WTC11 (cell line): ENCODE measurements at regions not wholly inside any gene's neighbourhood (a gene's known extent, or its start where the extent isn't known, plus 50 kb on each side); places are given as distances from the start of the nearest gene placed in this dataset.

ENCODE experiments used
- ATAC-seq: fragments of 200-7000 bp; cut with Tn5 transposase; 2 replicates; pipeline ENCODE4 v1.10.0; 2021; ENCODE audit warnings: mild to moderate bottlenecking, moderate library complexity
- CTCF ChIA-PET: fragments of 300-600 bp; sonication (Branson Sonifier 250); formaldehyde crosslinking; loops from one replicate; lab custom pipeline; 2021; ENCODE audit warnings: antibody characterized with exemption; lab: Charles Lee
- POLR2A ChIA-PET: fragments of 350-600 bp; sonication (Branson Sonifier 250); formaldehyde crosslinking; loops from one replicate; lab custom pipeline; 2021; ENCODE audit warnings: antibody characterized with exemption; lab: Charles Lee
- DNase-seq: peaks from one replicate; pipeline ENCODE4 v3.0.0; 2021; ENCODE audit warnings: low spot score
- H3K27ac Mint-ChIP-seq: 2 replicates; pipeline ENCODE4 v1.8.0; 2021; ENCODE audit warnings: mixed read lengths
- H3K27me3 Mint-ChIP-seq: 2 replicates; pipeline ENCODE4 v1.8.0; 2021; ENCODE audit warnings: low read depth, mild to moderate bottlenecking, moderate library complexity, mixed read lengths
- H3K36me3 Mint-ChIP-seq: 2 replicates; pipeline ENCODE4 v1.8.0; 2021; ENCODE audit warnings: mixed read lengths
- H3K4me1 Mint-ChIP-seq: 2 replicates; pipeline ENCODE4 v1.8.0; 2022; ENCODE audit warnings: mixed read lengths
- H3K4me3 Mint-ChIP-seq: 2 replicates; pipeline ENCODE4 v1.8.0; 2021; ENCODE audit warnings: mild to moderate bottlenecking, moderate library complexity, mixed read lengths
- H3K9me3 Mint-ChIP-seq: 2 replicates; pipeline ENCODE4 v1.8.0; 2021; ENCODE audit warnings: mixed read lengths
- CBFB ChIP-seq: sonication (generic); formaldehyde crosslinking; IDR thresholded peaks from 2 replicates; pipeline ENCODE4 v1.8.1; 2022; ENCODE audit warnings: mild to moderate bottlenecking, low read depth, missing genetic modification reagents
- ELF4 ChIP-seq: sonication (generic); formaldehyde crosslinking; IDR thresholded peaks from 2 replicates; pipeline ENCODE4 v1.8.1; 2022; ENCODE audit warnings: low read depth, mild to moderate bottlenecking, moderate library complexity, missing genetic modification reagents
- MYBL2 ChIP-seq: sonication (generic); formaldehyde crosslinking; IDR thresholded peaks from 2 replicates; pipeline ENCODE4 v1.8.1; 2023; ENCODE audit warnings: mild to moderate bottlenecking, moderate library complexity, missing genetic modification reagents
- NR3C1 ChIP-seq: sonication (generic); formaldehyde crosslinking; conservative IDR thresholded peaks from 2 replicates; pipeline ENCODE4 v1.8.1; 2023; ENCODE audit warnings: low read depth, mild to moderate bottlenecking, missing genetic modification reagents
- OVOL2 ChIP-seq: fragments of 250-450 bp; sonication (Bioruptor Pico); IDR thresholded peaks from 2 replicates; pipeline ENCODE4 v1.9.0; 2021; ENCODE audit warnings: mild to moderate bottlenecking, borderline replicate concordance
- SOX15 ChIP-seq: fragments of 250-450 bp; sonication (Bioruptor Pico); IDR thresholded peaks from 2 replicates; pipeline ENCODE4 v1.9.0; 2021; ENCODE audit warnings: mild to moderate bottlenecking
- ZBTB21 ChIP-seq: sonication (generic); formaldehyde crosslinking; IDR thresholded peaks from 2 replicates; pipeline ENCODE4 v1.8.1; 2023; ENCODE audit warnings: mild to moderate bottlenecking, missing genetic modification reagents, borderline replicate concordance
- ZNF138 ChIP-seq: sonication (generic); formaldehyde crosslinking; conservative IDR thresholded peaks from 2 replicates; pipeline ENCODE4 v1.8.1; 2022; ENCODE audit warnings: mild to moderate bottlenecking, moderate library complexity, missing genetic modification reagents
- ZNF396 ChIP-seq: fragments of 250-450 bp; sonication (Bioruptor Pico); IDR thresholded peaks from 2 replicates; pipeline ENCODE4 v1.8.0; 2021; ENCODE audit warnings: mild to moderate bottlenecking, moderate library complexity, borderline replicate concordance
- ZNF671 ChIP-seq: fragments of 250-450 bp; sonication (Bioruptor Pico); IDR thresholded peaks from 2 replicates; pipeline ENCODE4 v1.8.0; 2021; ENCODE audit warnings: mild to moderate bottlenecking
- TF ChIP-seq, protein P1 (sequence below): fragments of 250-450 bp; sonication (Bioruptor Pico); IDR thresholded peaks from 2 replicates; pipeline ENCODE4 v1.9.0; 2021; ENCODE audit warnings: mild to moderate bottlenecking
- TF ChIP-seq, protein P2 (sequence below): sonication (generic); formaldehyde crosslinking; IDR thresholded peaks from 2 replicates; pipeline ENCODE4 v1.8.1; 2023; ENCODE audit warnings: mild to moderate bottlenecking, missing genetic modification reagents, moderate library complexity
- TF ChIP-seq, protein P3 (sequence below): sonication (generic); formaldehyde crosslinking; IDR thresholded peaks from 2 replicates; pipeline ENCODE4 v1.8.1; 2022; ENCODE audit warnings: low read depth, mild to moderate bottlenecking, moderate library complexity, missing genetic modification reagents, borderline replicate concordance
- TF ChIP-seq, protein P4 (sequence below): sonication (generic); formaldehyde crosslinking; IDR thresholded peaks from 2 replicates; pipeline ENCODE4 v1.8.1; 2023; ENCODE audit warnings: mild to moderate bottlenecking, missing genetic modification reagents, moderate library complexity
- TF ChIP-seq, protein P5 (sequence below): sonication (generic); formaldehyde crosslinking; IDR thresholded peaks from 2 replicates; pipeline ENCODE4 v1.8.0; 2023; ENCODE audit warnings: missing genetic modification reagents
- TF ChIP-seq, protein P6 (sequence below): sonication (generic); formaldehyde crosslinking; IDR thresholded peaks from 2 replicates; pipeline ENCODE4 v1.8.0; 2022; ENCODE audit warnings: mild to moderate bottlenecking, missing genetic modification reagents
- TF ChIP-seq, protein P7 (sequence below): fragments of 250-450 bp; sonication (Bioruptor Pico); IDR thresholded peaks from 2 replicates; pipeline ENCODE4 v1.8.0; 2021; ENCODE audit warnings: mild to moderate bottlenecking

DNA sequence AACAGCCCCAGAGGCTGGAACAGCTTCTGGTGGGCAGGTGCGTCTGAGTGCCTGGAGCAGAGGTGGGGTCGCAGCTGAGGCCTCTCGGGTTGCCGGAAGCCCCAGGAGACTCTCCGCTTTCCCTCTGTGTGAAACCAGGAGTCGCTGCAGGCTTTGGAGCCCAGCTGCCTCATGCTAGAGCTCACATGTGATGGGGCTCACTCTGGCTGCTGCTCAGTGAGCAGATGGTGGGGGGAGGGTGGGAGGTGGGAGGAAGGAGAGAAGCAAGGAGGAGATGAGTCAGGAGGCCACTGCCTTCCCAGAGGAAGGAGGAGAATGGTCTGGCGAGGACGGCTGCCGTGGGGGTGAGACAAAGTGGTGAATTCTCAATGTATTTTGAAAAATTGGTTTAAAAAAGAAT, 290.1 kb upstream of the CHRNA7 start:
- Mint-ChIP-seq H3K4me3 (no peak overlapping the region), H3K4me1 (peaks cover 11% of the 10 kb centered on the region), H3K27me3 (no peaks in the 10 kb centered on the region), H3K27ac (no peak overlapping the region), H3K9me3 (peaks cover 19% of the 10 kb centered on the region), H3K36me3 (peaks cover 14% of the 10 kb centered on the region)
- DNase-seq (peak; percentile 60), ATAC-seq (peak; percentile 94)
- CTCF ChIA-PET, result interaction anchor here (0.6 to 1.7 kb wide), 8 partner anchors 18 to 289 kb away, joined by 3 to 7 read pairs (median 4); no protein-coding TSS in a partner anchor
- no peak for TF ChIP-seq CBFB (CRISPR knock-in tag)
- TF ChIP-seq, protein P1, sequence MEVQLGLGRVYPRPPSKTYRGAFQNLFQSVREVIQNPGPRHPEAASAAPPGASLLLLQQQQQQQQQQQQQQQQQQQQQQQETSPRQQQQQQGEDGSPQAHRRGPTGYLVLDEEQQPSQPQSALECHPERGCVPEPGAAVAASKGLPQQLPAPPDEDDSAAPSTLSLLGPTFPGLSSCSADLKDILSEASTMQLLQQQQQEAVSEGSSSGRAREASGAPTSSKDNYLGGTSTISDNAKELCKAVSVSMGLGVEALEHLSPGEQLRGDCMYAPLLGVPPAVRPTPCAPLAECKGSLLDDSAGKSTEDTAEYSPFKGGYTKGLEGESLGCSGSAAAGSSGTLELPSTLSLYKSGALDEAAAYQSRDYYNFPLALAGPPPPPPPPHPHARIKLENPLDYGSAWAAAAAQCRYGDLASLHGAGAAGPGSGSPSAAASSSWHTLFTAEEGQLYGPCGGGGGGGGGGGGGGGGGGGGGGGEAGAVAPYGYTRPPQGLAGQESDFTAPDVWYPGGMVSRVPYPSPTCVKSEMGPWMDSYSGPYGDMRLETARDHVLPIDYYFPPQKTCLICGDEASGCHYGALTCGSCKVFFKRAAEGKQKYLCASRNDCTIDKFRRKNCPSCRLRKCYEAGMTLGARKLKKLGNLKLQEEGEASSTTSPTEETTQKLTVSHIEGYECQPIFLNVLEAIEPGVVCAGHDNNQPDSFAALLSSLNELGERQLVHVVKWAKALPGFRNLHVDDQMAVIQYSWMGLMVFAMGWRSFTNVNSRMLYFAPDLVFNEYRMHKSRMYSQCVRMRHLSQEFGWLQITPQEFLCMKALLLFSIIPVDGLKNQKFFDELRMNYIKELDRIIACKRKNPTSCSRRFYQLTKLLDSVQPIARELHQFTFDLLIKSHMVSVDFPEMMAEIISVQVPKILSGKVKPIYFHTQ (CRISPR knock-in tag), result no peak
- TF ChIP-seq, protein P2, sequence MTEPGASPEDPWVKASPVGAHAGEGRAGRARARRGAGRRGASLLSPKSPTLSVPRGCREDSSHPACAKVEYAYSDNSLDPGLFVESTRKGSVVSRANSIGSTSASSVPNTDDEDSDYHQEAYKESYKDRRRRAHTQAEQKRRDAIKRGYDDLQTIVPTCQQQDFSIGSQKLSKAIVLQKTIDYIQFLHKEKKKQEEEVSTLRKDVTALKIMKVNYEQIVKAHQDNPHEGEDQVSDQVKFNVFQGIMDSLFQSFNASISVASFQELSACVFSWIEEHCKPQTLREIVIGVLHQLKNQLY (CRISPR knock-in tag), result no peak
- TF ChIP-seq SOX15, result no peak
- TF ChIP-seq ZNF396 (CRISPR knock-in tag), result no peak
- no peak for TF ChIP-seq ZNF671 (CRISPR knock-in tag)
- TF ChIP-seq, protein P3, sequence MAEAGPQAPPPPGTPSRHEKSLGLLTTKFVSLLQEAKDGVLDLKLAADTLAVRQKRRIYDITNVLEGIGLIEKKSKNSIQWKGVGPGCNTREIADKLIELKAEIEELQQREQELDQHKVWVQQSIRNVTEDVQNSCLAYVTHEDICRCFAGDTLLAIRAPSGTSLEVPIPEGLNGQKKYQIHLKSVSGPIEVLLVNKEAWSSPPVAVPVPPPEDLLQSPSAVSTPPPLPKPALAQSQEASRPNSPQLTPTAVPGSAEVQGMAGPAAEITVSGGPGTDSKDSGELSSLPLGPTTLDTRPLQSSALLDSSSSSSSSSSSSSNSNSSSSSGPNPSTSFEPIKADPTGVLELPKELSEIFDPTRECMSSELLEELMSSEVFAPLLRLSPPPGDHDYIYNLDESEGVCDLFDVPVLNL (CRISPR knock-in tag), result no peak
- POLR2A ChIA-PET, result interaction anchor here (0.6 to 0.7 kb wide), 2 partner anchors 54 to 140 kb away, joined by 3 read pairs; no protein-coding TSS in a partner anchor

DNA sequence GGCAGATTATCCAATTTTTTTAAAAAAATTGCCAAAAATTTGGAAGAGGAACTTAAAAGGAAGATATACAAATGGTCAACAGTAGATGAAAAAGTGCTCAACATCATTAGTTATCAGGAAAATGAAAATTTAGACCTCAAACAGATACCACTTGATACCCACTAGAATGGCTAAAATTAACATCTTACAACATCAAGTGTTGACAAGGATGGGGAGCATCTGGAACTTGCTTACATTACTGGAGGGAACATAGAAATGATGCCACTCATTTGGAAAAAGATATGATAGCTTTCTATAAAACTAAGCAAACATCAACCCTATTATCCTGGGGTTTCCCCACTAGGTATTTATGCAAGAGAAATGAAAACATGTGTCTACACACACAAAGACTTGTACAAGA, 284.5 kb upstream of the CHRNA7 start:
- TF ChIP-seq ZNF138 (CRISPR knock-in tag) (no peak), MYBL2 (CRISPR knock-in tag) (no peak), ZNF671 (CRISPR knock-in tag) (no peak), OVOL2 (CRISPR knock-in tag) (no peak)
- TF ChIP-seq, protein P4, sequence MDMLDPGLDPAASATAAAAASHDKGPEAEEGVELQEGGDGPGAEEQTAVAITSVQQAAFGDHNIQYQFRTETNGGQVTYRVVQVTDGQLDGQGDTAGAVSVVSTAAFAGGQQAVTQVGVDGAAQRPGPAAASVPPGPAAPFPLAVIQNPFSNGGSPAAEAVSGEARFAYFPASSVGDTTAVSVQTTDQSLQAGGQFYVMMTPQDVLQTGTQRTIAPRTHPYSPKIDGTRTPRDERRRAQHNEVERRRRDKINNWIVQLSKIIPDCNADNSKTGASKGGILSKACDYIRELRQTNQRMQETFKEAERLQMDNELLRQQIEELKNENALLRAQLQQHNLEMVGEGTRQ (CRISPR knock-in tag), result no peak
- Mint-ChIP-seq H3K4me3 (no peak overlapping the region), H3K27ac (no peak overlapping the region), H3K9me3 (peaks cover 28% of the 10 kb centered on the region), H3K27me3 (no peaks in the 10 kb centered on the region), H3K36me3 (peaks cover 14% of the 10 kb centered on the region), H3K4me1 (no peaks in the 10 kb centered on the region)
- CTCF ChIA-PET, result interaction anchor here (0.8 kb wide), 1 partner anchor 283 kb away, joined by 3 read pairs; no protein-coding TSS in a partner anchor
- POLR2A ChIA-PET, result no interaction called here
- no peak for ATAC-seq
- DNase-seq, result no peak

DNA sequence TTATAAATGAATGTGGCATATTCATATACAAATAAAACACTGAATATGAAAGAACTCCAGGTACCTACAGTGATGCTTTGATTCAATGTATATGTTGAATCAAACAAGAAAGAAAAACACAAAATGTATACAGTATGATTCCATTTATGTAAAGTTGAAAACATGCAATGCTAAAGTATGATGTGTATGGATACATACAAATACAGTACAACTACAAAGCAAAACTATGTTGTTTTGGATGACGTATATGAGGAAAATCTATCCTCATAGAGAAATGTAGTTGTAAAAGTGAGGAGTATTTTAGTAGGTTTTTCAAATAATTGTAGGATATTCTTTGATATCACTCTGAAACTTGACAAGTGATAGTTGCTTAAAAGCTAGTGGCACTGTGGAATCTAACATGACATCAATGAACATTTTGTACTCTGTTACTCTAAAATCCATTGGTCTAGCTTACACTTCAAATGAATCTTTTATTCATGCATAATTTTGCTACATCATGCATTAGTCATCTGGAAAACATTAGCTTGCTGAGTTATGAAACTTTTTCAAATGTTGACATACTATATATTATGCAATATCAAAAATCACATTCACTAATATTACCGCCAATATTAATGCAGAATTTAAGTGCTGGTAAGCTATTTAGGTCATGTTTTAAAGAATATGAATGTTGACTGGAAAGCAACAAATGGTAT, 278.1 kb upstream of the CHRNA7 start:
- ChIA-PET POLR2A (no interaction called here), CTCF (no interaction called here)
- Mint-ChIP-seq H3K27me3 (no peaks in the 10 kb centered on the region; the same call in 1 of the 2 replicates), H3K27ac (no peak overlapping the region), H3K4me1 (no peaks in the 10 kb centered on the region), H3K9me3 (no peaks in the 10 kb centered on the region), H3K4me3 (no peak overlapping the region), H3K36me3 (no peaks in the 10 kb centered on the region)
- no peak for DNase-seq
- TF ChIP-seq ZBTB21 (CRISPR knock-in tag) (no peak), NR3C1 (CRISPR knock-in tag) (no peak), ELF4 (CRISPR knock-in tag) (no peak), SOX15 (no peak), CBFB (CRISPR knock-in tag) (no peak)
- TF ChIP-seq, protein P5, sequence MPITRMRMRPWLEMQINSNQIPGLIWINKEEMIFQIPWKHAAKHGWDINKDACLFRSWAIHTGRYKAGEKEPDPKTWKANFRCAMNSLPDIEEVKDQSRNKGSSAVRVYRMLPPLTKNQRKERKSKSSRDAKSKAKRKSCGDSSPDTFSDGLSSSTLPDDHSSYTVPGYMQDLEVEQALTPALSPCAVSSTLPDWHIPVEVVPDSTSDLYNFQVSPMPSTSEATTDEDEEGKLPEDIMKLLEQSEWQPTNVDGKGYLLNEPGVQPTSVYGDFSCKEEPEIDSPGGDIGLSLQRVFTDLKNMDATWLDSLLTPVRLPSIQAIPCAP (CRISPR knock-in tag), result no peak
- TF ChIP-seq, protein P6, sequence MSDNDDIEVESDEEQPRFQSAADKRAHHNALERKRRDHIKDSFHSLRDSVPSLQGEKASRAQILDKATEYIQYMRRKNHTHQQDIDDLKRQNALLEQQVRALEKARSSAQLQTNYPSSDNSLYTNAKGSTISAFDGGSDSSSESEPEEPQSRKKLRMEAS (CRISPR knock-in tag), result no peak
- TF ChIP-seq, protein P7, sequence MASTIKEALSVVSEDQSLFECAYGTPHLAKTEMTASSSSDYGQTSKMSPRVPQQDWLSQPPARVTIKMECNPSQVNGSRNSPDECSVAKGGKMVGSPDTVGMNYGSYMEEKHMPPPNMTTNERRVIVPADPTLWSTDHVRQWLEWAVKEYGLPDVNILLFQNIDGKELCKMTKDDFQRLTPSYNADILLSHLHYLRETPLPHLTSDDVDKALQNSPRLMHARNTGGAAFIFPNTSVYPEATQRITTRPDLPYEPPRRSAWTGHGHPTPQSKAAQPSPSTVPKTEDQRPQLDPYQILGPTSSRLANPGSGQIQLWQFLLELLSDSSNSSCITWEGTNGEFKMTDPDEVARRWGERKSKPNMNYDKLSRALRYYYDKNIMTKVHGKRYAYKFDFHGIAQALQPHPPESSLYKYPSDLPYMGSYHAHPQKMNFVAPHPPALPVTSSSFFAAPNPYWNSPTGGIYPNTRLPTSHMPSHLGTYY, result no peak
- no peak for ATAC-seq
